Gastroesophageal sphincter (tissue), 4 donors: ENCODE measurements at regions not wholly inside any gene's neighbourhood (a gene's known extent, or its start where the extent isn't known, plus 50 kb on each side); places are given as distances from the start of the nearest gene placed in this dataset.

Experiments used
- ATAC-seq: fragments of 150-250 bp; one replicate; pipeline ENCODE4 v1.9.1; 2016; ENCODE audit warnings: mild to moderate bottlenecking, moderate library complexity
- H3K27ac ChIP-seq, 4 donors: fragments of 200-600 bp; sonication (generic) in 3 of 4; 1 replicate in 3 of 4; 2 replicates in 1 of 4; pipeline ENCODE4 v1.5.1; 2016 to 2019
- H3K27me3 ChIP-seq: fragments of 200-600 bp; sonication (generic); one replicate; pipeline ENCODE4 v1.5.1; 2019
- H3K36me3 ChIP-seq, 2 donors: fragments of 200-600 bp; sonication (generic); one replicate each; pipeline ENCODE4 v1.5.1; 2019; ENCODE audit warnings: control low read depth in 1 of 2
- H3K4me1 ChIP-seq, 3 donors: fragments of 200-600 bp; sonication (generic); 1 replicate in 2 of 3; 2 replicates in 1 of 3; pipeline ENCODE4 v1.5.1; 2016 to 2019; ENCODE audit warnings: control low read depth in 2 of 3
- H3K4me3 ChIP-seq, 2 donors: fragments of 200-600 bp; sonication (generic); one replicate each; pipeline ENCODE4 v1.5.1; 2019; ENCODE audit warnings: mild to moderate bottlenecking in 1 of 2, moderate library complexity in 1 of 2
- H3K9me3 ChIP-seq, 3 donors: fragments of 200-600 bp; sonication (generic); one replicate each; pipeline ENCODE4 v1.5.1; 2017 to 2019; ENCODE audit warnings: control low read depth in 2 of 3
- EP300 ChIP-seq: sonication (generic); formaldehyde crosslinking; IDR thresholded peaks from one replicate; pipeline ENCODE4 v1.6.1; 2017; ENCODE audit warnings: antibody characterized with exemption, mild to moderate bottlenecking
- POLR2A ChIP-seq, 2 donors: fragments of 450-650 bp; IDR thresholded peaks; one replicate each; pipeline ENCODE4 v1.6.1; 2017; ENCODE audit warnings: antibody characterized with exemption in 2 of 2, mild to moderate bottlenecking in 2 of 2, moderate library complexity in 1 of 2
- POLR2AphosphoS5 ChIP-seq: sonication (generic); formaldehyde crosslinking; IDR thresholded peaks from one replicate; pipeline ENCODE4 v1.6.1; 2017; ENCODE audit warnings: antibody characterized with exemption
- WGBS, 2 donors: methylation state at CpG; one replicate each; pipeline ENCODE4 v1.1.5; 2018; ENCODE audit warnings: low coverage in 1 of 2; 5-methylcytosine and 5-hydroxymethylcytosine counted together
- TF ChIP-seq, protein P1 (sequence below), 4 experiments: fragments of 200-600 bp in 2 of 4; fragments of 450-650 bp in 2 of 4; sonication (generic) in 1 of 4; IDR thresholded peaks; one replicate each; pipeline ENCODE4 v1.5.1; 2017 to 2019; ENCODE audit warnings: antibody characterized with exemption in 4 of 4, mild to moderate bottlenecking in 2 of 4, moderate library complexity in 2 of 4

DNA sequence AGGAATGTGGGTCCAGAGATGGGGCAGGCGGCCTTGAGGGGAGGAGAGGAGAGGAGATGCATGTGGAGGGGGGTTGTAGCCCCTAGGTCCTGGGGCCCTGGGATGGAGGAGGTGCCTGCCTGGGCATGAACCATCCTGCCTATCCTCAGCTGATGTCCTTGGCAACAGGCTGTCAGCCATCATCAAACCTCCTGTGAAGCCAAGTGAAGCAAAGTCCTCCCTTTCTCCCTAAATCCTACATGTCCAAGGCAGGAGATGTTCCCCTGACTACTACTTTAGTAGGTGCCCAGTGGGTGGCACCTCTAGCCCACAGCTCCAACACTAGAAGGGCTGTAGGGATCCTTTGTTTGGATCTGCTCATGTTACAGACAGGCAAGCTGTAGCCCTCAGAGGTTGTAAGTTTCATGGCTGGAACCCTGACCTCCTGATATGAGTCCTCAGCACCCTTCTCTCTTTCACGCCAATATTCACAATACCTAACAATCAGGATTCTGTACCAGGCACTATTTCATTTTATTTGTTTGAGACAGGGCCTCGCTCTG is 66.6 kb upstream of the SYPL1 start:
- Histone ChIP-seq H3K4me3 (no peak overlapping the region), H3K4me1 (peaks cover 0 to 17% (median 6%) of the 10 kb centered on the region in 3 donors), H3K9me3 (no peaks in the 10 kb centered on the region), H3K36me3 (no peaks in the 10 kb centered on the region), H3K27ac (no peak overlapping the region), H3K27me3 (no peaks in the 10 kb centered on the region)
- no peak for TF ChIP-seq POLR2AphosphoS5
- TF ChIP-seq, protein P1, sequence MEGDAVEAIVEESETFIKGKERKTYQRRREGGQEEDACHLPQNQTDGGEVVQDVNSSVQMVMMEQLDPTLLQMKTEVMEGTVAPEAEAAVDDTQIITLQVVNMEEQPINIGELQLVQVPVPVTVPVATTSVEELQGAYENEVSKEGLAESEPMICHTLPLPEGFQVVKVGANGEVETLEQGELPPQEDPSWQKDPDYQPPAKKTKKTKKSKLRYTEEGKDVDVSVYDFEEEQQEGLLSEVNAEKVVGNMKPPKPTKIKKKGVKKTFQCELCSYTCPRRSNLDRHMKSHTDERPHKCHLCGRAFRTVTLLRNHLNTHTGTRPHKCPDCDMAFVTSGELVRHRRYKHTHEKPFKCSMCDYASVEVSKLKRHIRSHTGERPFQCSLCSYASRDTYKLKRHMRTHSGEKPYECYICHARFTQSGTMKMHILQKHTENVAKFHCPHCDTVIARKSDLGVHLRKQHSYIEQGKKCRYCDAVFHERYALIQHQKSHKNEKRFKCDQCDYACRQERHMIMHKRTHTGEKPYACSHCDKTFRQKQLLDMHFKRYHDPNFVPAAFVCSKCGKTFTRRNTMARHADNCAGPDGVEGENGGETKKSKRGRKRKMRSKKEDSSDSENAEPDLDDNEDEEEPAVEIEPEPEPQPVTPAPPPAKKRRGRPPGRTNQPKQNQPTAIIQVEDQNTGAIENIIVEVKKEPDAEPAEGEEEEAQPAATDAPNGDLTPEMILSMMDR (IDR thresholded peaks at IDR 0.05) = peak in 2 of 4 experiments; percentile 17 to 24
- ATAC-seq = no peak
- 100% methylated on average over 2 of the region's 3 CpGs for WGBS, 2 donors

DNA sequence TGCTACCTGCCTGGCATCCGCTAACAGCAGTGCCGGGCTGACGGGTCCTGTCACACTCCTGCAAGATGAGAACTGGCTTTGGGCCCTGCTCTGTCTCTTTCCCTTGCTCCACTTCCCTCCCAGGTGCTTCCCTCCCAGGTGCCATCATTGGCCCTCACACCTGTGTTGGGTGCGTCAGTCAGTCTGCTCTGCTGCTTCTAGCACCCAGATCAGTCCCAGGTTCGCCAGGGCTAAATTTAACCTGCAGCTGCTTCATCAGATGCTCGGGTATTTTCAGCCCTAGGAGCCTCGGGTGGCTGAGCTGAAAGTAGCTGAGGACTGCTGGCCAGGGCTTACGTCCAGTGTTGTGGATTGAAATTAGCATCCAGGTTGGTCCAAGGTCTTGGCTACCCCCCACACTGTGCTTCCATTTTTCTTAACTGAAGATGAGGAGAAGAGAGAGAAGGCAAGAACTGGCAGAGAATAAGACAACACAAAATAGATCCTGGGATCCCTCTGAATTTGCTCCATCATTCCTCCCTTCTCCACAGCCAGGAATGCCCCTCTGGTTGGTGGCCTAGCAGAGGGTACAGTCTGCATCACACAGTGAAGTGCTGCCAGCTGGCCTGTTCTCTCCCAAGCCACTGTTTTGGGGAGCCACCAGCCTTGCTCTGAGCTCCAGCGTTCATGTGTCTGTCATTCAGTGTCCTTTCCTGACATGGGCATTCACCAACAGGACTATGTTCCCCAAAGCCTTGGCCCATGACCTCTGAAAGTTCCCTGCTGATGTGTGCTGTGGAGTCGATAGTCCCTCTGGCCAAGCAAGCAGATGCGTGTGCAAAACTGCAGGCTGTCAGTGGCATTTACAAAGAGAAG is 65.9 kb upstream of the SYPL1 start:
- Histone ChIP-seq H3K27ac (no peak overlapping the region), H3K4me1 (peaks cover 0 to 17% (median 6%) of the 10 kb centered on the region in 3 donors), H3K36me3 (no peaks in the 10 kb centered on the region), H3K27me3 (no peaks in the 10 kb centered on the region), H3K4me3 (no peak overlapping the region), H3K9me3 (no peaks in the 10 kb centered on the region)
- TF ChIP-seq POLR2A (IDR thresholded peaks at IDR 0.05) (no peak), EP300 (no peak)
- TF ChIP-seq, protein P1 (IDR thresholded peaks at IDR 0.05) = no peak
- WGBS, 2 donors = 88 to 100% methylated on average over 2 to 6 of the region's 11 CpGs
- no peak for ATAC-seq

DNA sequence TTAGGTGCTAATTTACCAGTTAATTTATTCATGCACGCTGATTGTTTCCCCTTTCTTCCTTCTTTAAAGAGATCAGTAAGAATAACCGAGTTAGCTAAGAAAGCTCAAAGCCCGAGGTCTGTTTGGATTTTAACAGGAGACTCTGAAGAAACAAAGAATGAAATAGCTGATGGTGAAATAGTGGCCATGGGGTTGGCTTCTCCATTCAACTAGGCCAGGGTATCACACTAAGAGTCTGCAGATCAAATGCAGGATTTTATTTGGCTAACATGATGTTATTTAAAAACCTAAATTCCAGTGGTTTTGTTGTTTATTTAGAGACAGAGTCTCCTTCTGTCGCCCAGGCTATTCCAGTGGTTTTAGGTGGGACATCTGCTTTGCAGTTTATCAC is 65.2 kb upstream of the SYPL1 start:
- Histone ChIP-seq H3K9me3 (no peaks in the 10 kb centered on the region), H3K27ac (peak overlapping the region in 1 of 4 donors; percentile 35), H3K4me3 (no peak overlapping the region), H3K4me1 (peaks cover 0 to 17% (median 6%) of the 10 kb centered on the region in 3 donors), H3K27me3 (no peaks in the 10 kb centered on the region), H3K36me3 (no peaks in the 10 kb centered on the region)
- 84 to 89% methylated on average over 4 of the region's 4 CpGs for WGBS, 2 donors
- TF ChIP-seq POLR2A (IDR thresholded peaks at IDR 0.05) (no peak), POLR2AphosphoS5 (no peak), EP300 (no peak)
- TF ChIP-seq, protein P1 (IDR thresholded peaks at IDR 0.05) = no peak
- ATAC-seq = no peak

DNA sequence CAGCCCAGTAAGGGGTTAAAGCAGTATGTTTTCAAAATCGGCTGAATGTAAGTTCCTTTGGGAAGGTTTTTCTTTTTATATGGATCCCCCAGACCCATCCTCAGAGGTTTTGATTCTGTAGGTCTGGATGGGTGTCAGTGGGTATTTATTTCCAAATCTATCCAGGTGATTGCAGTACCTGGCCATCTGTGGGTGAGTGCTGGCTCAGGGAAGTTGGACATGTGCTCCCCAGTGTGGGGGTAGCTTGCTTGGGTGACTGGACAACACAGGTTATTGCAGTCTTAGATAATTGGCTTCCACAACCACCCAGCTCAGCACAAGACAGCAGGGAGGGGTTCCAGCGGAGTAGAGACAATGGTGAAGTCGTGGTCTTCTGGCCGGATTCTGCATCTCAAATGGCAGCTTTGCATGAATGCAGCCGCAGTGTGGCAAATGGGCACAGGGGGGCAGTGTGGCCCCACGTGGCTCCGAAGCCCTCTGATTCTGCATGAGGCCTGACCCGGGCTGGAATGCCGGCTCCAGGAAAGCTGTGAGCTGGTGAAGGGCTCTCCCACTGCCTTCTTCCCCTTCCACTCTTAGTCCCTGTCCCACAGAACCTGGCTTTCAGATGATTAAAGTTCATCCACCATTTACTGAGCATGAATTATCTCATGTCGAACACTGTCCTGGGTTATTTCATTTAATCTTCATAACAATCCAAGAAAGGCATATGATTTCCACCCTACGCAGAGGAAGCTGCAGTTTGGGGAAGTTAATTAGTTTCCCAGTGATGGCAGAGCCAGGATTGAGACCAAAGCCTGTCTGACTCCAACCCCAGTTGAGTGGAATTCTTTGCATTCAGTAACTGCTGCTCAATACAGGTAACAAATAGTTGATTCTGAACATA is 64.5 kb upstream of the SYPL1 start:
- ATAC-seq = peak; percentile 88
- WGBS, 2 donors = 38 to 56% methylated on average over 3 of the region's 11 CpGs
- peaks cover 0 to 17% (median 6%) of the 10 kb centered on the region in 3 donors for H3K4me1 ChIP-seq
- H3K4me3 ChIP-seq = no peak overlapping the region
- peak overlapping the region in 1 of 4 donors; percentile 35 for H3K27ac ChIP-seq
- no peaks in the 10 kb centered on the region for H3K9me3 ChIP-seq
- H3K27me3 ChIP-seq = no peaks in the 10 kb centered on the region
- no peaks in the 10 kb centered on the region for H3K36me3 ChIP-seq
- no peak for TF ChIP-seq POLR2A (IDR thresholded peaks at IDR 0.05)
- TF ChIP-seq, protein P1 (IDR thresholded peaks at IDR 0.05) = peak; percentile 86 to 97 (median 96)
- no peak for TF ChIP-seq POLR2AphosphoS5
- TF ChIP-seq EP300 = no peak
